ENCODE measurements at regions not wholly inside any gene's neighbourhood (a gene's known extent, or its start where the extent isn't known, plus 50 kb on each side); places are given as distances from the start of the nearest gene placed in this dataset.

DNA sequence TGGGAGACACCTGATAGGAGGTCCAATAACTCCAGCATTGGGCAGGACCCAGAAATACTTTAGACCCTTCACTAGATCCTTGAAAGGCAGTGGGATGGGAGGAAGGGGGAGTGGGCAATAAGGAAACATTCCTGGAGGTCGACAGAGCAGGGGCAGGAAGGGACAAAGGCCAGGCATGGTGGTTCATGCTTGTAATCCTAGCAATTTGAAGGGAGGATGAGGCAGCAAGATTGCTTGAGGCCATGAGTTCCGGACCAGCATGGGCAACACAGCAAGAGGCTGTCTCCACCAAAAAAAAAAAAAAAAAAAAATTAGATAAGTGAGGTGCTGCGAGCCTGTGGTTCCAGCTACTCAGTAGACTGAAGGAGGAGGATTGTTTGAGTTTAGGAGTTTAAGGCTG, 134.9 kb downstream of the JCAD start:
- TF ChIP-seq, protein P1, sequence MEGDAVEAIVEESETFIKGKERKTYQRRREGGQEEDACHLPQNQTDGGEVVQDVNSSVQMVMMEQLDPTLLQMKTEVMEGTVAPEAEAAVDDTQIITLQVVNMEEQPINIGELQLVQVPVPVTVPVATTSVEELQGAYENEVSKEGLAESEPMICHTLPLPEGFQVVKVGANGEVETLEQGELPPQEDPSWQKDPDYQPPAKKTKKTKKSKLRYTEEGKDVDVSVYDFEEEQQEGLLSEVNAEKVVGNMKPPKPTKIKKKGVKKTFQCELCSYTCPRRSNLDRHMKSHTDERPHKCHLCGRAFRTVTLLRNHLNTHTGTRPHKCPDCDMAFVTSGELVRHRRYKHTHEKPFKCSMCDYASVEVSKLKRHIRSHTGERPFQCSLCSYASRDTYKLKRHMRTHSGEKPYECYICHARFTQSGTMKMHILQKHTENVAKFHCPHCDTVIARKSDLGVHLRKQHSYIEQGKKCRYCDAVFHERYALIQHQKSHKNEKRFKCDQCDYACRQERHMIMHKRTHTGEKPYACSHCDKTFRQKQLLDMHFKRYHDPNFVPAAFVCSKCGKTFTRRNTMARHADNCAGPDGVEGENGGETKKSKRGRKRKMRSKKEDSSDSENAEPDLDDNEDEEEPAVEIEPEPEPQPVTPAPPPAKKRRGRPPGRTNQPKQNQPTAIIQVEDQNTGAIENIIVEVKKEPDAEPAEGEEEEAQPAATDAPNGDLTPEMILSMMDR (IDR thresholded peaks at IDR 0.05; ENCODE audit: low read depth, low read length, missing input control), result no peak
- TF ChIP-seq JUND (IDR thresholded peaks at IDR 0.05), result no peak
- no peak for TF ChIP-seq TAF1 (conservative IDR thresholded peaks at IDR 0.05)
- no peak for TF ChIP-seq SP1 (IDR thresholded peaks at IDR 0.05)
- TF ChIP-seq, protein P2, sequence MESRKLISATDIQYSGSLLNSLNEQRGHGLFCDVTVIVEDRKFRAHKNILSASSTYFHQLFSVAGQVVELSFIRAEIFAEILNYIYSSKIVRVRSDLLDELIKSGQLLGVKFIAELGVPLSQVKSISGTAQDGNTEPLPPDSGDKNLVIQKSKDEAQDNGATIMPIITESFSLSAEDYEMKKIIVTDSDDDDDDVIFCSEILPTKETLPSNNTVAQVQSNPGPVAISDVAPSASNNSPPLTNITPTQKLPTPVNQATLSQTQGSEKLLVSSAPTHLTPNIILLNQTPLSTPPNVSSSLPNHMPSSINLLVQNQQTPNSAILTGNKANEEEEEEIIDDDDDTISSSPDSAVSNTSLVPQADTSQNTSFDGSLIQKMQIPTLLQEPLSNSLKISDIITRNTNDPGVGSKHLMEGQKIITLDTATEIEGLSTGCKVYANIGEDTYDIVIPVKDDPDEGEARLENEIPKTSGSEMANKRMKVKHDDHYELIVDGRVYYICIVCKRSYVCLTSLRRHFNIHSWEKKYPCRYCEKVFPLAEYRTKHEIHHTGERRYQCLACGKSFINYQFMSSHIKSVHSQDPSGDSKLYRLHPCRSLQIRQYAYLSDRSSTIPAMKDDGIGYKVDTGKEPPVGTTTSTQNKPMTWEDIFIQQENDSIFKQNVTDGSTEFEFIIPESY (IDR thresholded peaks at IDR 0.05), result no peak
- TF ChIP-seq, protein P3, sequence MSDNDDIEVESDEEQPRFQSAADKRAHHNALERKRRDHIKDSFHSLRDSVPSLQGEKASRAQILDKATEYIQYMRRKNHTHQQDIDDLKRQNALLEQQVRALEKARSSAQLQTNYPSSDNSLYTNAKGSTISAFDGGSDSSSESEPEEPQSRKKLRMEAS (IDR thresholded peaks at IDR 0.05), result no peak
- no peak for TF ChIP-seq RXRA (IDR thresholded peaks at IDR 0.05)
